DND-41 (cell line): ENCODE measurements at regions not wholly inside any gene's neighbourhood (a gene's known extent, or its start where the extent isn't known, plus 50 kb on each side); places are given as distances from the start of the nearest gene placed in this dataset.

Experiments used
- CTCF ChIP-seq: IDR thresholded peaks from 2 replicates; pipeline ENCODE4 v1.5.1; 2012; ENCODE audit warnings: borderline replicate concordance, low read length, moderate library complexity, mild to moderate bottlenecking; ENCODE audit not compliant: poor library complexity, severe bottlenecking; ENCODE audit errors: extremely low read depth
- EZH2 ChIP-seq: IDR thresholded peaks from 3 replicates; pipeline ENCODE4 v1.6.1; 2012; ENCODE audit warnings: borderline replicate concordance, low read depth, mild to moderate bottlenecking, moderate library complexity, low read length, inconsistent platforms; ENCODE audit not compliant: severe bottlenecking

DNA sequence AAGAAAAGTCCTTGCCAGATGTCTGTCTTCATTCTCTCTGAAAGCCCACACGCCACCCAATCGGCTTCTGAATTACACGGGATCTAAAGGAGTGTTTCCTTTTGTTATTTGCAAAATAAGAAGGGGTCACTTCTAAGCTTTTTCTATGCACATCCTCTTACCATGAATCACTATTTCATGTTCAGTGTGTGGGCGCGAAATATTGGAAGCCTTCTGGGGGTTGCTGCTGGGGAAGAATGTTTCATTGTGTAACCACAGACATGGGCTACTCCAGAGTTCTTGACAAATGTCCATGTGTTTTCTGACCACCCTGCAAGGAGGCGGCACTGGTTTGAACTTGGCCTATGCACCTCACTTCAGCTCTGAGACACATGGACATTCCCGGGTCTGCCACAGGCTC lies 133.6 kb upstream of the APCDD1 start:
- no peak for TF ChIP-seq CTCF
- TF ChIP-seq EZH2 = no peak
